ENCODE measurements at regions not wholly inside any gene's neighbourhood (a gene's known extent, or its start where the extent isn't known, plus 50 kb on each side); places are given as distances from the start of the nearest gene placed in this dataset.

DNA sequence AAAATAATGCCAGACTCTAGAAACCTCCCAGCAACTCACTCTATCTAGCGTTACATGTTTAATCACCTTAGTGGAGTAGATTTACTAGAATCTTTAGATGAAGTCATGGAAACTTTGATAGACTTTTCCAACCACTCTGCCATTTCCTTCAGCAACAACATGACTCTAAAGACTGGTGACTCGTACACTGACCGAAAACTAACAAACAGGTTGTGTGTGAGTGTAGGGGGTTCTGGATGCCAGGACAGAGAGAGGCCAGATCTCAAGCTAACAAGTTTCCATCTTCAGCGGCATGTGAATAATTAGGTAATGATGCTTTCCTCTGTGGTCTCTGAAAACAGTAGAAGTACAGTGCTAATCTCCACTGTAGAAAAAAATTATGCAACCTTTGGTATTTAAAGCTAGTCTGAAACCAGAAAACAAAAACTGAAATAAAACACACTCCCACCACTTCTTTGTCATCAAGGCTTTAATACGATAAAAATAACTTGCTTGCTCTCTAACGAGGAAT is 286.4 kb downstream of the PRDM5 start:
- Histone ChIP-seq H3K9me3 (replicated peaks) (no peaks in the 10 kb centered on the region), H3K27ac (no peak overlapping the region), H3K27me3 (no peaks in the 10 kb centered on the region), H3K36me3 (no peaks in the 10 kb centered on the region), H3K4me1 (no peaks in the 10 kb centered on the region), H3K4me3 (no peak overlapping the region)
- DNase-seq = no peak

DNA sequence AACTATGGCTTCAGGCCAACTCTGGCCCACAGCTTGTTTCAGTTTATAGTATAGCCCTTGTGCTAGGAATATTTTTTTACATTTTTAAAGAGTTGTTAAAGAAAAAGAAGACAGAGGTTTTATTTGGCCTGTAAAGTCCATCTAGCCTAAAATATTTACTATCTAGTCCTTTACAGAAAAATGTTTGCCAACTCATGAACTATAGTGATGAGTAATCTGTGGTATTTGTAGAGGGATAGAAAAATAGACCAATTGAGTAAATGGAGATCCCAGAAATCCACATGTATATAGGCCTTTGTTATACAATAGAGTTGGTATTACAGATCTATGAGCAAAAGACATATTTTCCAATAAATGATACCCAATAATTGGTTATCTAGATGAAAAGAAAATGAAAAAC is 288.7 kb downstream of the PRDM5 start:
- Histone ChIP-seq H3K9me3 (replicated peaks) (no peaks in the 10 kb centered on the region), H3K4me1 (no peaks in the 10 kb centered on the region), H3K27me3 (no peaks in the 10 kb centered on the region), H3K4me3 (no peak overlapping the region), H3K27ac (no peak overlapping the region), H3K36me3 (no peaks in the 10 kb centered on the region)
- no peak for DNase-seq

GRCh38 chr4:120630427-120630826 is 292.1 kb downstream of the PRDM5 start:
- peak; percentile 48 to 77 for DNase-seq

GRCh38 chr4:120629546-120630108 is 292.9 kb downstream of the PRDM5 start:
- no peak overlapping the region for H3K27ac ChIP-seq
- no peaks in the 10 kb centered on the region for H3K4me1 ChIP-seq
- no peaks in the 10 kb centered on the region for H3K9me3 ChIP-seq (replicated peaks)
- H3K27me3 ChIP-seq = no peaks in the 10 kb centered on the region
- DNase-seq = no peak
- H3K4me3 ChIP-seq = no peak overlapping the region
- no peaks in the 10 kb centered on the region for H3K36me3 ChIP-seq

More at GRCh38 chr4:120630427-120630826, 292.1 kb downstream of the PRDM5 start:
- Histone ChIP-seq H3K9me3 (replicated peaks) (no peaks in the 10 kb centered on the region), H3K4me3 (no peak overlapping the region), H3K4me1 (no peaks in the 10 kb centered on the region), H3K27me3 (no peaks in the 10 kb centered on the region), H3K27ac (no peak overlapping the region), H3K36me3 (no peaks in the 10 kb centered on the region)

DNA sequence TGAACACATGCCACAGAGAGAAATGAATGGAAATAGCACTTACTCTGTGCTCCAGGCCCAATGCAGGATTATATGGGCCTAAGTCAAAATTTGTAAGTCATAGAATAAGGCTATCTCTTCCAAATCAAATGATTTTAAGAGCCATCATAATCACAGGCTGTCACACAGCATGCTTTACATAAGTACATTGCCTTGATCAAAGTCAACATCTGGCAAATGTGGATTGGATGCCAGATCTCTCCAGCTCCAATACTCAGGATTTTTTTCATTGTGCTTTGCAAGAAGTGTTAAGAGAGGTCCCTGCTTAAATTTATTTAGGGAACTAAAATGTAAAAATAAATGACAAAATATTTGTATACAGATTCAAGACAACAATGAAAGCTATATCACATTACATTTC is 299.9 kb downstream of the PRDM5 start:
- no peak overlapping the region for H3K27ac ChIP-seq
- H3K36me3 ChIP-seq = no peaks in the 10 kb centered on the region
- no peak overlapping the region for H3K4me3 ChIP-seq
- no peaks in the 10 kb centered on the region for H3K27me3 ChIP-seq
- H3K9me3 ChIP-seq (replicated peaks) = no peaks in the 10 kb centered on the region
- DNase-seq = peak in 1 of 2 experiments; percentile 8
- H3K4me1 ChIP-seq = no peaks in the 10 kb centered on the region

DNA sequence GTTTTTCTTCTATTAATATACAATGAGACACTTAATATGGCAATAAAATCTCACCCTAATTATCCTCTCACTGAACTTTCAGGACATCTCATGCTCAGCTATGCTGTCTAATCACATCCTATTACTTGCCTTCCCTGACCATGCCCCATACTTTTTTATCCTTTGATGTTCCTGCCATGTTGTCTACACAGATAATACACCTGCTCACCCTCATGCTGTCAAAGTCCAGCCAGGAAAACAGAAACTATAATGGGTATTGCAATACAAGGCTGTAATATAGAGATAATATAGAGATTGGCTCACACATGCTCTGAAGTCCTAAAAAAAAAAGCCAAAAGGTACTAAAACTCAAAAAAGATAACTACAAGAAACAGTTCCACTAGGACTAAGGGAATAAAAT is 305.4 kb downstream of the PRDM5 start:
- H3K27me3 ChIP-seq = no peaks in the 10 kb centered on the region
- DNase-seq = no peak
- no peak overlapping the region for H3K4me3 ChIP-seq
- H3K9me3 ChIP-seq (replicated peaks) = no peaks in the 10 kb centered on the region
- H3K36me3 ChIP-seq = no peaks in the 10 kb centered on the region
- no peak overlapping the region for H3K27ac ChIP-seq
- H3K4me1 ChIP-seq = no peaks in the 10 kb centered on the region

DNA sequence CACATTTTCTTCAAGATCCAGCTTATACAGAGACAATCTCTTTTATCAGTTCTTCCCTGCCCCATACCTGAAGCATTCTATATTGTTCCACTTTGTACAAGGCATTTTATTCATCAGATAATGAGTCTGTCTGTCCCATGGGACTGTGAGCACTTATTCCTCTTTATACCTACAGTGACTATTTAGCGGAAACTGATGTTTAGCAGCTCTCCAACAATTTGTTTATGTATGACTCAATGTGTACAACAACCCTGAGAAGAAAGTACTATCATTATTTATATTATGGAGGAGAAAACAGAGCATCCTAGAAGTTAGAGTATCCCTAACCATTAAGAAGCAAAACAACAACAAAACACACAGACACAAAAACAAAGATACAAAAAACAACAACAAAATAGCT is 306.5 kb downstream of the PRDM5 start:
- no peaks in the 10 kb centered on the region for H3K9me3 ChIP-seq (replicated peaks)
- H3K36me3 ChIP-seq = no peaks in the 10 kb centered on the region
- no peak overlapping the region for H3K27ac ChIP-seq
- no peak for DNase-seq
- no peaks in the 10 kb centered on the region for H3K27me3 ChIP-seq
- no peaks in the 10 kb centered on the region for H3K4me1 ChIP-seq
- no peak overlapping the region for H3K4me3 ChIP-seq

- no peak overlapping the region for H3K4me3 ChIP-seq
- no peaks in the 10 kb centered on the region for H3K9me3 ChIP-seq (replicated peaks)
- no peaks in the 10 kb centered on the region for H3K4me1 ChIP-seq
- DNase-seq = no peak
- no peaks in the 10 kb centered on the region for H3K27me3 ChIP-seq
- no peaks in the 10 kb centered on the region for H3K36me3 ChIP-seq
- no peak overlapping the region for H3K27ac ChIP-seq
These were observed 308.7 kb downstream of the PRDM5 start for GRCh38 chr4:120613778-120614177.

- Histone ChIP-seq H3K27me3 (no peaks in the 10 kb centered on the region), H3K27ac (no peak overlapping the region), H3K4me3 (no peak overlapping the region), H3K4me1 (no peaks in the 10 kb centered on the region), H3K9me3 (replicated peaks) (no peaks in the 10 kb centered on the region), H3K36me3 (no peaks in the 10 kb centered on the region)
- no peak for DNase-seq
These were observed 311.4 kb downstream of the PRDM5 start for GRCh38 chr4:120611092-120611491.

DNA sequence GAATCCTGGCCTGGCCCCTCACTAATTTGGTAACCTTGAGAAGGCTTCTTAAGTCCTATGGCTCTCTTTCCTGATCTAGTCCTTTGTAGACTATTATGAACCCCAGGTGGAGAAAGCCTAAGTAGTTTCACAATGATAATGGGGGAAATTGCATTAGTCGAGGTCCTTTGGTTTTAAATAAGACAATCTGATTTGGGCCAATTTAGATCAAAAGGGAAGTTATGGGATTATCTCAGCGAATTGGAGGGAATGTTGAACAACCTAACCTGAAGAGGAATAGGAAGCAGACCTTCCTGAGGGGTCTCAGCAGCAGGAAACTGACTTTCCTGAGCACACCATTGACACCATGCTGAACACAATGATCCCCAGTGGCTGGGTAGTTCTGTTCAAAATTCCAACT is 331.5 kb downstream of the PRDM5 start:
- H3K27ac ChIP-seq = no peak overlapping the region
- H3K9me3 ChIP-seq (replicated peaks) = no peaks in the 10 kb centered on the region
- H3K27me3 ChIP-seq = no peaks in the 10 kb centered on the region
- no peak for DNase-seq
- H3K4me3 ChIP-seq = no peak overlapping the region
- H3K4me1 ChIP-seq = no peaks in the 10 kb centered on the region
- no peaks in the 10 kb centered on the region for H3K36me3 ChIP-seq

DNA sequence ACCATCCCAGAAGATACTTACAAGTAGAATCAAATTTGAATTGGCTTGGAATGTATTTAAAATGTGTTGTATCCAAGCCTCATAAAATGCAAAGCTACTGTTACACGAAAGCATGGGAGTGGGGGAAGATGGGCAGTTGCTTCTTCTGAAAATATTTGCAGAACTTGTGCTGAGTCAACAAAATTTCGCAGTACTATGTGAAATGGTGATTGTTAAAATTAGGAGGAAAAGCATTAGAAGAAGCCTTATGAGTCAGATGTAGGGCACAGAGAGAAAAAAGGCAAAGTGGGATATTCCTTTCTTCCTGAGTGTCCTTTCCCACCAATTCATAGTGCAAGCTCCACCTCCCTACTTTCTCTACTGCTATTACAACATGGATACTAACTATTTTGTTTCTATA is 332.7 kb downstream of the PRDM5 start:
- H3K27me3 ChIP-seq = no peaks in the 10 kb centered on the region
- no peak overlapping the region for H3K27ac ChIP-seq
- H3K9me3 ChIP-seq (replicated peaks) = no peaks in the 10 kb centered on the region
- no peaks in the 10 kb centered on the region for H3K36me3 ChIP-seq
- DNase-seq = no peak
- H3K4me3 ChIP-seq = no peak overlapping the region
- no peaks in the 10 kb centered on the region for H3K4me1 ChIP-seq

DNA sequence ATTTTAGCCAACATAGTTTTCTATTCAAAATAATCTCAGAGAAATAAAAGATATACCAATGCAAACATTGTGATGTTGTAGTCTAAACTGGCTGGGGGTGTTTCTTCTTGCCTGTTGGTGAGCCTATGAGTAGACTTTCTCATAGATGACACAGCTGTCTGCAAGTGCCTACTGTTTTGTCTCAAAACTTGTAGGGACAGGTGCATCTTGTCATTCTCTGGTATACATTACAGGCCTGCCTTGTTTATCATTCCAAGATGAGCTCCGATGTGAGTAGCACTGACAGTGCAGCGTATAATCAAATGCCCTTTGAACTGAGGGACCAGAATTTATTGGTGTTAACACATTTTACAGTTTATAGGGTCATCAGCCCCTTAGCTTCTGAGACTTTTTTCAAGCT is 353.8 kb downstream of the PRDM5 start:
- Histone ChIP-seq H3K9me3 (replicated peaks) (no peaks in the 10 kb centered on the region; the same call in 1 of the 2 replicates), H3K4me1 (peaks cover 7% of the 10 kb centered on the region), H3K27ac (no peak overlapping the region), H3K27me3 (no peaks in the 10 kb centered on the region), H3K36me3 (no peaks in the 10 kb centered on the region), H3K4me3 (no peak overlapping the region)
- peak; percentile 45 to 81 for DNase-seq

DNA sequence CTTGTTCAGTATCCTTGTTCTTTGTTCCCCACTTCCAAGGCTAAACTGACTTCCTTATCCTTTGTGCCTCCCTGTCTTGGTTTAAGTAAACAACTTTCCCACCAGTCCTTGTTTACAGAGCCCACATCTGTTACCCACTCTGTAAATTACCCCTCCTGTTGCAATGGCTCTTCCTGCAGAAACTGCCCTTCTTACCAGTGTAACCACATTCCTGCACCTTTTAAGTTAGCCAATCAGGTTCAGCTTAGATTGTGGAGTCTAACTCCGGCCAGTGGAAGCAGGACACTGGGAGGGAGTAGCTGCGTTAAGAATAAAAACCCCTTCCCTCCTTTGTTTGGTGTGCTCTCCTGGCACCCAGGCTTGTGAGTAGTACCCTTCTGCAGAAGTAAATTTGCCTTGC is 360.9 kb downstream of the PRDM5 start:
- Histone ChIP-seq H3K4me1 (no peaks in the 10 kb centered on the region; the same call in 1 of the 2 replicates), H3K9me3 (replicated peaks) (peaks cover 6% of the 10 kb centered on the region), H3K36me3 (no peaks in the 10 kb centered on the region), H3K27me3 (no peaks in the 10 kb centered on the region), H3K27ac (no peak overlapping the region), H3K4me3 (no peak overlapping the region)
- DNase-seq = no peak

- H3K9me3 ChIP-seq (replicated peaks) = peaks cover 6% of the 10 kb centered on the region; the same call in 1 of the 2 replicates
- no peak for DNase-seq
- peaks cover 28% of the 10 kb centered on the region for H3K4me1 ChIP-seq
These were observed 365.2 kb downstream of the PRDM5 start for GRCh38 chr4:120557372-120557771.

DNA sequence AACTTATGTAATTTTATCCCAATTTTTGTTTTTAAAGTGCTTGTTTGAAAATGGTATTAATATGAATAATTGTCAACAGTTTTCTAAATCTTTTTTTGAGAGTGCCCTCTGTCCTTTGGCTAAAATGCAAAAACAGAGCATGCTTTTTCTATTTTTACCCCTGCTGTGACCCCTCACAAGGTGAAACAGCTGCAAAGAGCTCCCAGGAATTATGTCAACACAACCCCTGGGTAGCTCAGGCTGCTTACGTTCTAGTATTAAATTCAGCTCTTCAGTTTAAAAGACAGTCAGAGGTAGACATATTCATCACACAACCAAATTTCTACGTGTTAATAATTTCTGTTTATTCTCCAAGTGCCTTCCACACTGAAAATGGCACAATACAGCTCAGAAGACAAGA is 367.5 kb downstream of the PRDM5 start:
- Histone ChIP-seq H3K27ac (peak overlapping the region; percentile 77), H3K4me1 (peaks cover 28% of the 10 kb centered on the region), H3K36me3 (no peaks in the 10 kb centered on the region), H3K27me3 (no peaks in the 10 kb centered on the region), H3K9me3 (replicated peaks) (no peaks in the 10 kb centered on the region), H3K4me3 (no peak overlapping the region)
- peak; percentile 78 to 90 for DNase-seq

More at GRCh38 chr4:120557372-120557771, 365.2 kb downstream of the PRDM5 start:
- no peak overlapping the region for H3K27ac ChIP-seq
- no peak overlapping the region for H3K4me3 ChIP-seq
- H3K36me3 ChIP-seq = no peaks in the 10 kb centered on the region
- H3K27me3 ChIP-seq = no peaks in the 10 kb centered on the region

GRCh38 chr4:120554086-120554485 is 368.4 kb downstream of the PRDM5 start:
- H3K27ac ChIP-seq = peak overlapping the region; percentile 77
- H3K4me1 ChIP-seq = peaks cover 28% of the 10 kb centered on the region
- H3K4me3 ChIP-seq = no peak overlapping the region
- H3K36me3 ChIP-seq = no peaks in the 10 kb centered on the region
- H3K9me3 ChIP-seq (replicated peaks) = no peaks in the 10 kb centered on the region
- H3K27me3 ChIP-seq = no peaks in the 10 kb centered on the region
- DNase-seq = peak; percentile 60 to 74

Data from SJCRH30 (cell line).